Adrenal gland (tissue), 9 donors: ENCODE measurements at regions not wholly inside any gene's neighbourhood (a gene's known extent, or its start where the extent isn't known, plus 50 kb on each side); places are given as distances from the start of the nearest gene placed in this dataset.

Source experiments
- DNase-seq, 7 donors: peaks; one replicate each; pipeline ENCODE4 v3.0.0-alpha.2; 2019 to 2020
- H3K27ac ChIP-seq, 5 donors: fragments of 200-600 bp; sonication (generic) in 4 of 5; 1 replicate in 3 of 5; 2 replicates in 2 of 5; pipeline versions ENCODE4 v1.5.1 to v1.8.0; 2016 to 2020; ENCODE audit warnings: mild to moderate bottlenecking in 1 of 5
- H3K27me3 ChIP-seq: fragments of 200-600 bp; 2 replicates; pipeline ENCODE4 v1.8.0; 2021
- H3K36me3 ChIP-seq, 2 donors: fragments of 200-600 bp; replicated peaks in 1 of 2; 1 replicate in 1 of 2; 2 replicates in 1 of 2; pipeline versions ENCODE4 v1.5.1 to v1.8.0; 2018 to 2022
- H3K4me1 ChIP-seq, 2 donors: fragments of 200-600 bp; replicated peaks in 1 of 2; 1 replicate in 1 of 2; 2 replicates in 1 of 2; pipeline versions ENCODE4 v1.5.1 to v1.8.0; 2018 to 2021
- H3K4me3 ChIP-seq, 4 donors: fragments of 200-600 bp; sonication (generic) in 3 of 4; one replicate each; pipeline ENCODE4 v1.5.1; 2016 to 2018
- H3K9me3 ChIP-seq, 3 donors: fragments of 200-600 bp; sonication (generic) in 1 of 3; replicated peaks in 1 of 3; 1 replicate in 2 of 3; 2 replicates in 1 of 3; pipeline versions ENCODE4 v1.5.1 to v1.8.0; 2016 to 2021
- CTCF ChIP-seq, 6 experiments: fragments of 450-650 bp in 4 of 6; fragments of 200-600 bp in 2 of 6; sonication (generic) in 1 of 6; IDR thresholded peaks; 1 replicate in 5 of 6; 2 replicates in 1 of 6; pipeline versions ENCODE4 v1.5.1 to v1.8.0; 2016 to 2021; ENCODE audit warnings: antibody characterized with exemption in 6 of 6, mild to moderate bottlenecking in 2 of 6, moderate library complexity in 1 of 6
- POLR2A ChIP-seq, 2 donors: fragments of 450-650 bp; IDR thresholded peaks; one replicate each; pipeline ENCODE4 v1.6.1; 2017; ENCODE audit warnings: antibody characterized with exemption in 2 of 2, mild to moderate bottlenecking in 2 of 2, moderate library complexity in 1 of 2
- WGBS, 4 donors: extraction: QIAGEN DNeasy Blood & Tissue Kit in 2 of 4; methylation state at CpG; one replicate each; pipeline versions ENCODE4 v1.1.5 to v1.1.7; 2013 to 2017; 5-methylcytosine and 5-hydroxymethylcytosine counted together
- intact Hi-C, 2 donors: fragments of 100-400 bp; cut with DNase I; formaldehyde crosslinking; loops; one replicate each; pipeline versions ENCODE4 v1.14.1 to v1.15.0; 2022 to 2023
- donor health status: healthy with polysubstance abuse.
- donor health status: Bipolar disorder and iron deficiency.
- donor health status: DM: yes; HTN: yes; CAD: no.
- donor health status: DM: no; HTN: no; CAD: no.
- donor health status: DM: no; HTN: no; CAD: no.

GRCh38 chr1:110743397-110743796 lies 68.7 kb upstream of the KCNA3 start:
- intact Hi-C loops = no loop called here

GRCh38 chr1:110736900-110737605 lies 62.3 kb upstream of the KCNA3 start:
- TF ChIP-seq CTCF (IDR thresholded peaks at IDR 0.05) (no peak), POLR2A (IDR thresholded peaks at IDR 0.05) (no peak)
- intact Hi-C loops = no loop called here
- no peak for DNase-seq

More at GRCh38 chr1:110743397-110743796, 68.7 kb upstream of the KCNA3 start:
- H3K9me3 ChIP-seq = no peaks in the 10 kb centered on the region
- no peak overlapping the region for H3K4me3 ChIP-seq
- no peak for DNase-seq
- TF ChIP-seq POLR2A (IDR thresholded peaks at IDR 0.05) (no peak), CTCF (IDR thresholded peaks at IDR 0.05) (no peak)
- H3K27me3 ChIP-seq = no peaks in the 10 kb centered on the region
- H3K27ac ChIP-seq = no peak overlapping the region
- H3K36me3 ChIP-seq = no peaks in the 10 kb centered on the region
- H3K4me1 ChIP-seq = no peaks in the 10 kb centered on the region

DNA sequence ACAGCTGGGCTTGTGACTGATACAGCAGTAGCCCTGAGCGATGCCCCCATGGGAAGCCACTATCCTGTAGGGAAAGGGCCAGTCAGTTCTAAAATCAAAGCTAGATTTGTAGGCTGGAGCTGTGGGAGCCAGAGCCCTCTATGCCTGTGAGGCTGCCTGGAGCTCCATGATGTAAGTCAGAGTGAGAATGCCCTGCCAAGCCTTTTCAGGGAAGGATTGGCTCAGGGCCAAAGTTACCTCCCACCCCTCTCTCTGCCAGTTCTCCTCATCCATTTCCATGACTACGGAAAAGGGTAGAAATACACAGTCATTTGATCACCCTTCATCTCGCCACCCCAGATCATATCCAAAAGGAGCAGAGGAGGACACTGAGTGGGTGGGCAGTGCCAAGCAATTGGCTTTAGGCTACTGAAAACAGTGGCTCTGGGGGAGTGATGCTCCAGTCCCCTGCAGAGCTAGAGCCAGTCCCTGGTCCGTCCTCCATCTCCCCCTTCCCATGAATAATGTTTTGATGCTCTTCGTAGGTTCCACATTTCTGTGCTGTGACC lies 59.5 kb upstream of the KCNA3 start:
- Histone ChIP-seq H3K27me3 (peaks cover 5% of the 10 kb centered on the region), H3K27ac (no peak overlapping the region), H3K9me3 (no peaks in the 10 kb centered on the region), H3K4me3 (no peak overlapping the region), H3K4me1 (no peaks in the 10 kb centered on the region), H3K36me3 (no peaks in the 10 kb centered on the region)
- no peak for DNase-seq
- 54 to 78% (median 67%) methylated on average over 5 of the region's 5 CpGs for WGBS, 4 donors
- TF ChIP-seq POLR2A (IDR thresholded peaks at IDR 0.05) (no peak), CTCF (IDR thresholded peaks at IDR 0.05) (no peak)
- intact Hi-C loops = no loop called here

More at GRCh38 chr1:110736900-110737605, 62.3 kb upstream of the KCNA3 start:
- whole genome bisulfite sequencing, 4 donors = 46 to 62% (median 55%) methylated on average over 5 of the region's 5 CpGs
- H3K36me3 ChIP-seq = no peaks in the 10 kb centered on the region
- H3K27ac ChIP-seq = no peak overlapping the region
- peaks cover 5% of the 10 kb centered on the region for H3K27me3 ChIP-seq
- no peaks in the 10 kb centered on the region for H3K9me3 ChIP-seq
- H3K4me1 ChIP-seq = no peaks in the 10 kb centered on the region
- no peak overlapping the region for H3K4me3 ChIP-seq

- WGBS, 4 donors = 72 to 83% (median 74%) methylated on average over 5 of the region's 5 CpGs
- Histone ChIP-seq H3K27ac (no peak overlapping the region), H3K36me3 (no peaks in the 10 kb centered on the region), H3K4me1 (no peaks in the 10 kb centered on the region), H3K4me3 (no peak overlapping the region), H3K27me3 (peaks cover 5% of the 10 kb centered on the region), H3K9me3 (no peaks in the 10 kb centered on the region)
- intact Hi-C loops = no loop called here
- no peak for DNase-seq
- no peak for TF ChIP-seq CTCF (IDR thresholded peaks at IDR 0.05)
- no peak for TF ChIP-seq POLR2A (IDR thresholded peaks at IDR 0.05)
Measured at GRCh38 chr1:110731529-110731928, 56.8 kb upstream of the KCNA3 start.
